Fibroblast of lung (primary cell): ENCODE measurements at regions not wholly inside any gene's neighbourhood (a gene's known extent, or its start where the extent isn't known, plus 50 kb on each side); places are given as distances from the start of the nearest gene placed in this dataset.

Experiments
- EZH2 ChIP-seq: IDR thresholded peaks from 2 replicates; pipeline ENCODE4 v1.5.1; 2012; ENCODE audit warnings: low read length, control low read depth, mild to moderate bottlenecking; ENCODE audit errors: missing control alignments
- TF ChIP-seq, protein P1 (sequence below), 2 donors: IDR thresholded peaks in 1 of 2; conservative IDR thresholded peaks in 1 of 2; 1 replicate in 1 of 2; 2 replicates in 1 of 2; pipeline ENCODE4 v1.5.1; 2011 to 2012; ENCODE audit warnings: low read length in 2 of 2, control low read depth in 1 of 2, inconsistent platforms in 1 of 2, low read depth in 1 of 2, mild to moderate bottlenecking in 1 of 2

DNA sequence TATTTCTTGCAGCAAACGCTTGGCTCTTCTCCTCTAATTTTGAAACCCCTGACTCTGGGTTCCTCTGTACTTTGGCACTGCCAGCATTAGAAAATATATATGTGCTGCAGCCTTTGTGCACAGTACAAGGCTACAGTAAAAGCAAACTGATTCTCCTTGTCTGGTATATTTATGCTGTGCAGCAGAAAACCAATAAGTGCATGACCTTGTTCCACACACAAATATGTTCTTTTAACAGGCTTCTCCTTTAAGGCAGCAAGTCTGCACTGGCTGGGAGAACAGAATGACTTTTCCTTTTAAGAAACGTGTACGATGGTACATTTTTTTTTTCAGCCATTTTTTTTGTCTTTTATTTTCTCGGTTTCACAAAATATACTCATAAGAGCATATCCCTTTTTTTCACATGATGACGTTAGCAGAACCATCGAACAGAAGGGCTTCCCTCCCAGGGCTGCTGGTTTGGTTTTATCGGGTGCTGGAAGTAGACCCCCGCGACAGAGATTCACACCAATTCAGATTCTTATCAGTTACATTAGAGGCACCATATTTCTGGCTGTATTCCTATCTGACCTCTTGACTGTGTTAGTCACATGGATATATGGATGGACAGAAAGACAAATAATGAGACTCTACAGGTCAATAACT lies 129.9 kb upstream of the ARID1B start:
- TF ChIP-seq, protein P1, sequence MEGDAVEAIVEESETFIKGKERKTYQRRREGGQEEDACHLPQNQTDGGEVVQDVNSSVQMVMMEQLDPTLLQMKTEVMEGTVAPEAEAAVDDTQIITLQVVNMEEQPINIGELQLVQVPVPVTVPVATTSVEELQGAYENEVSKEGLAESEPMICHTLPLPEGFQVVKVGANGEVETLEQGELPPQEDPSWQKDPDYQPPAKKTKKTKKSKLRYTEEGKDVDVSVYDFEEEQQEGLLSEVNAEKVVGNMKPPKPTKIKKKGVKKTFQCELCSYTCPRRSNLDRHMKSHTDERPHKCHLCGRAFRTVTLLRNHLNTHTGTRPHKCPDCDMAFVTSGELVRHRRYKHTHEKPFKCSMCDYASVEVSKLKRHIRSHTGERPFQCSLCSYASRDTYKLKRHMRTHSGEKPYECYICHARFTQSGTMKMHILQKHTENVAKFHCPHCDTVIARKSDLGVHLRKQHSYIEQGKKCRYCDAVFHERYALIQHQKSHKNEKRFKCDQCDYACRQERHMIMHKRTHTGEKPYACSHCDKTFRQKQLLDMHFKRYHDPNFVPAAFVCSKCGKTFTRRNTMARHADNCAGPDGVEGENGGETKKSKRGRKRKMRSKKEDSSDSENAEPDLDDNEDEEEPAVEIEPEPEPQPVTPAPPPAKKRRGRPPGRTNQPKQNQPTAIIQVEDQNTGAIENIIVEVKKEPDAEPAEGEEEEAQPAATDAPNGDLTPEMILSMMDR (conservative IDR thresholded peaks at IDR 0.05 in 1 of 2, IDR thresholded peaks at IDR 0.05 in 1 of 2; ENCODE audit: low read depth in 1 of 2, low read length in 2 of 2), result no peak
- TF ChIP-seq EZH2, result no peak
